ENCODE measurements at regions not wholly inside any gene's neighbourhood (a gene's known extent, or its start where the extent isn't known, plus 50 kb on each side); places are given as distances from the start of the nearest gene placed in this dataset.

DNA sequence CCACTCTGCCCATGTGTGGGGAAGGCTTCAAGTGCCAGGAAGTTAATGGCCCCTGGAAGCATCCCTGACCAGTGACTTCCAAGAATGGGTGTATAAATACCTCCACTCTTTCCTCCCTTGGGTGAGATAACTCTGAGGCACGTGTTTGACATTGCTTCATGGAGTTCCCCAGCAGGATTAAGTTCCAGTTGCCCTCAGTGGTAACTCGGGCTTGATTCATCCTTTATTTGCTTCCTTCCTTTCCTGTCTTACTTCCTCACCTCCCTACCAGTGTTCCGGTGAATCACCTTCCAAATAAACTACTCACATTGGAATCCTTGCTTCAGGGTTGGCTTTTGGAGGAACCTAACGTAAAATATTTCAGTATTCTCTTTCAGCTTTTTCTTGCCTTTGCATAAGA lies 84.6 kb upstream of the JAG1 start:
- no peak for TF ChIP-seq CTCF (IDR thresholded peaks at IDR 0.05; ENCODE audit: low read depth, low read length)
- no peak for TF ChIP-seq EZH2phosphoT487 (IDR thresholded peaks at IDR 0.05; ENCODE audit: low read depth)

Measured in OCI-LY3 (cell line).